Stimulated activated CD4-positive, alpha-beta T cell treated with anti-CD3 and anti-CD28 coated beads, TNF-alpha, amount 100 ng/mL, for 1 hour (primary cell): ENCODE measurements at regions not wholly inside any gene's neighbourhood (a gene's known extent, or its start where the extent isn't known, plus 50 kb on each side); places are given as distances from the start of the nearest gene placed in this dataset.
A peak's percentile ranks its signal among the peaks of the same experiment; 100 is the strongest.

Source experiments
- DNase-seq, 3 donors: peaks; one replicate each; pipeline ENCODE4 v3.0.0-alpha.2; 2020; ENCODE audit warnings: low read depth in 3 of 3, low spot score in 1 of 3

DNA sequence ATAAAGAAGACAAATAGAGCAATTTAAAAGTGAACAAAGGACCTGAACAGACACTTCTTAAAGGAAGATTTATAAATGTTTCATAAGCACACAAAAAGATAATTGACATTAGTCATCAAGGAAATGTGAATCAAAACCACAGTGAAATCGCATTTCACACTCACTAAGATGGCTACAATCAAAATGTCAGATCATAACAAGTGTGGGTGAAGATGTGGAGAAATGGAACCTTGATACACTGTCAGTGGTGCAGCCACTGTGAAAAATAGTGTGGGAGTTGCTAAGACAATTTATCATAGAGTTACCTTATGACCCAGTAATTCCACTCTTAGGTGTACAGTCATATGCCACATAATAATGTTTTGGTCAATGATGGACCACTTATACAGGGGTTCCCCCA lies 54.5 kb upstream of the HTR4 start:
- DNase-seq, result no peak

DNA sequence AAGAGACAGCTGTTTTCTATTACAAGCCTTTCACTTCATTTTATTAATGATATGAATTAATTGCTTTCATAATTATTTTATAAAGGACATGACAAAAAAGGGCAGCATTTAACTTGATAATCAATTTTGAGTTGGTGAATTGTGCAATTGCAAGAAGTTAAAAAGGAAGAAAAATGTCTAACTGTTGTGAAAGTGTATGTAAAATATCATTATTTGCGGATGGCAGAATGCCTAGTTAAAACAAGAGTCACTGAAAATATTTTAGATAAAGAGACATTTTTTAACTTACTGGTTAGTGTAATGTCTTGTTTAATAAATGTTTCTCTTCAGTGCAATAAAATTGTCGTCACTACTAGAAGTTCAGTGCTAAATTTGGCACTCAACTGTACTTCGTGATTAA lies 57.6 kb upstream of the HTR4 start:
- DNase-seq, result no peak

- no peak for DNase-seq
Measured at GRCh38 chr5:148713735-148714508, 59.6 kb upstream of the HTR4 start.

GRCh38 chr5:148716716-148717115 lies 62.4 kb upstream of the HTR4 start:
- no peak for DNase-seq

DNA sequence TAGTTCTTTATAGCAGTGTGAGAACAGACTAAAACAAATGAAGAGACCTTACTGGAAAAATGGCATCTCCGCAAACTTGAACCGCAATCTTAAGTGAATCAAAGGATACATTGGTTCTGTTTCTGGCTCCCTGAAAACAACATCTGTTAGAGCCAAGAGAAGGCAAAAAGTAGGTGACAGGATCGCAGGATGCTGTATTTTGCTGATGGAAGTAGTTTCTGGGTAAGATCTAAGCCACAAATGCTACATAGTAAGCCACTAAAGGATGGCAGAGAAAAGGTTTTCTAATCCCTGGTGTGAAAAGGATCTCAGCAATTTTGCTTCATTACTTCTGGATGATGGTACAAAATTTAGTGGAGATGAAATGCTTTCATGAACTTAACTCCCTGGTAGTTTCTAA lies 63.3 kb upstream of the HTR4 start:
- DNase-seq, result no peak

DNA sequence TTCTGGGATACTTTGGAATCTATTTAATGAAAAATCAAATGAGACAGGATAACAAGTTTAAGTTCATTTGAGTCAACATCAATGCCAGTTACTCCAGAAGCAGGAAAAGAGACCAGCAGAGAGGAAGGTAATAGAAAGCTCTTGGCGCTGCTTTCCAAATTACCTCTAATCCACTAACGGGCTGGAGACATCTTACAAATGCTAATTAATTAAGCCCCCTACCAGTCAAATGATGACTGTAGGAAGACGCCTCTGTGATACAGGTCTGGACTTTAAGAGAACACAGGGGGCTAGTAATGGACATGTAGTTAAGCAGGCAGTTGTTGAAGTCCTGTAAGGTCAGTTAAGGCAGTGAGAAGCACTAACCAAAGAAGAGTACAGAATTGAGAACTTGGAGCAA lies 65.3 kb upstream of the HTR4 start:
- DNase-seq, result no peak

DNA sequence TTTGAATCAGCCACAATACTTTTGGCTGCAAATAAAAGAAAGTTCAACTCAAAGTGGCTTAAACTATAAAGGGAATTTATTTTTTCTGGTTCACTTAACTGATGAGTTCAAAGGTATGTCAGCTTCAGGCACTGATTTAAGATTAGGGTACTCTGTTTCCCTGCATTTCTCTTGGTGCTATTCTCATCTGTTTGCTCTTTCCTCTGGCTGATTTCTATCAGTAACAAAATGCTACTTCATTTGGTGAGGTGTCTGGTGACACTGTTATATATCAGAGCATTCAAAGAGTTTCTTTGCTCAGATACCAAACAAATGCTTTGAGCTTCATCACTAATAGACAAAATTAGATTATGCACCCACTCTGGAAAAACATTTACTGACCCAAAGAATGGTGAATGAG lies 65.9 kb upstream of the HTR4 start:
- no peak for DNase-seq

- DNase-seq, result no peak
Measured at GRCh38 chr5:148723143-148723542, 68.8 kb upstream of the HTR4 start.

GRCh38 chr5:148725675-148726074 lies 71.3 kb upstream of the HTR4 start:
- no peak for DNase-seq

- no peak for DNase-seq
Measured at GRCh38 chr5:148729182-148729581, 74.9 kb upstream of the HTR4 start.

DNA sequence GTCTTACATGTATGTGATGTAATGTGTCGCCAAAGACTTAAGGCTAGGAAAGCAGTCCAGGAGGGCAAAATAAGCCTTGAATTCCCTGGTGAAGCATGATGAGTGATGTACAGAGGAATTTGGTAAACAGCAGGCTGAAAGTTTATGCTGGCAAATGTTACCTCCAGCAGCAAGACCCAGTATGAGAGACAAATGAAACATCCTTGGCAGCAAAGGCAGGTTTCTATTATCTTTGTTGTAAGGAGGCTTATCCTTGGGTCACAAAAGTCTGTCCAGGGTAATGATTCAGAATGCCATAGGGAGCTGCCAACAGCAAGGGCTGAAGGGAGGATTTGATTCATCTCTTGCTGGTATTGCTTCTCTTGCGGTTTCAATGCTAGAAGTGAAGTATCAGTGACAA lies 75.9 kb upstream of the HTR4 start:
- DNase-seq, result no peak

DNA sequence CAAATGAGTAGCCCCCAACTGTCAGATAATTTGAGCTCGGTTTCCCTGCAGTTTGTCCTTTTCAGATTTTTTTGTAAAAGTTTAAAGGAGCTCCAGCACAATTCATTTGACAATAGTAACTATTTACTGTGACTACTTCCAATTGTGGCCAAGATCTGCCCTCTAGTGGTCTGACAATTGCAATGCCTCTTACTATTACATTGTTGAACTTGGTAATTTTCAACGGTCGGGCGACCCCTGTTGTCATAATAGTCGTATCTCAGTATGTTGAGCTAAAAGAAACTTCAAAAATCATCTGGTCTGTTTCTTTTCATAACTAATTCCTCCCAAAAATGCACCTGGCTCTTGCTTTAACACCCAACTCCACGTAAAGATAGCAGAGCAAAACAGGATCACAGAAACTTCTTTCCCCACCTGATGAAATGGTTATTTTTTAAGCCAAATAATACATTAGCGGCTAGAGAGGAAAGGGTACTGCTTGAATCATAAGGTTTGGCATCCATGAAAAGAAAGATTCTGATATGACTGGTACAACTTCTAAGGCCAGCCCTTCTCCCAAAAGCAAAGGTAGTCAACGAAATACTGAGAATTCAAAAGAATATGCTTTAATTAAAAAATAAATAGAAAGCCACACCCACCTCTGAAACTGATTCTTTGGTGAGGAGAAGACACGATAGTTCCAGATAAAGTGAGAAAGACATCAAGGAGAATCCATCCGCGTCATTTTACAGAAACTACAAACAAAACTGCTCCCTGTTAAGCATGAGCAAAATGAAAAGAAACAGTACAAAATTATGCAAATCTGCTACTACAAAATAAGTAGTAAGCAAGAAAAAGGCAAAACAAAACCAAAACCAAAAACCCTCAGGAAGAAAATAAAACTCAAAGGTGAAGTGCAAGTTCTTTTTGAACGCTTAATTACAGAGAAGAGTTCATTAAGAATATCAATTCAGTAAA lies 76.9 kb upstream of the HTR4 start:
- peak; percentile 14 to 32 (median 16) for DNase-seq

DNA sequence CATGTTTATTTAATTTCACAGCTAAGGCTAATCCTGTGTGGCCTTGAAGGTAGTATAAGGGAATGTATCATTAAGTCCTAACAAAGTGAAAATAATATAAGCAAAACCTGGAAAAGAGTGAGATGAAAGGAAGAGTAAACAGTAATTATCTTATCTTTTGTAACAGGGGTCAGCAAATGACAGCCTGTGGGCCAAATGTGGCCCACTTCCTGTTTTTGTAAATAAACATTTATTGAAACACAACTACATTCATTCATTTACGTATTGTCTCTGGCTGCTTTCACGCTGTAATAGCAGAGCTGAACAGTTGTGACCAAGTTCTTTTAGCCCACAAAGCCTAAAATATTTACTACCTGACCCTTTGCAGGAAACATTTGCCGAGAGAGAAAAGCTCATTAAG lies 78.4 kb upstream of the HTR4 start:
- no peak for DNase-seq

GRCh38 chr5:148733601-148734438 lies 79.5 kb upstream of the HTR4 start:
- peak; percentile 28 to 38 (median 33) for DNase-seq

GRCh38 chr5:148734518-148734917 lies 80.2 kb upstream of the HTR4 start:
- DNase-seq, result no peak

DNA sequence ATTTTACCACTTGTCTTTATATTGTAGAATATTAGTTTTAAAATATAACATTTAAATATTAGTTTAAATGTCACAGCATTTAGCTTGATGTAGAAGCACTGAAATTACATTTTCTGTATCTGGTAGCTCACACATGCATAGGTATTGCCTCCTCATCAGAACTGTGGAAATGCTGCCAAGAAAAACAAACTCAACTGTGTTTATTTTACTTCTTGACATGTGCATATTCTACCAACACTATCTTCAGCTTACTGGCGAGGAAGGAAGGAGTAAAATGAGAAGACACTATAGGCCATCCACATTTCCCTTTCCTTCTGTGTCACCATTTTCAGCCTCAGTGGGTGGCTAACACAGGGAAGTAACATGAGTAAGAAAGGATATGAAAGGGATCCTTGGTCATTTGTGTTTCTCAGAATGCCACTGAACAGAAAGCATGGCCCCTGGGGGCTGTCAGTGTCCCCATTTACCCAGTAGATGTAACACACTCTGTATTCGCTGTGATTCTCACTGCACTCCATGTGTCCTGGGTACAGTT lies 81.0 kb upstream of the HTR4 start:
- no peak for DNase-seq

DNA sequence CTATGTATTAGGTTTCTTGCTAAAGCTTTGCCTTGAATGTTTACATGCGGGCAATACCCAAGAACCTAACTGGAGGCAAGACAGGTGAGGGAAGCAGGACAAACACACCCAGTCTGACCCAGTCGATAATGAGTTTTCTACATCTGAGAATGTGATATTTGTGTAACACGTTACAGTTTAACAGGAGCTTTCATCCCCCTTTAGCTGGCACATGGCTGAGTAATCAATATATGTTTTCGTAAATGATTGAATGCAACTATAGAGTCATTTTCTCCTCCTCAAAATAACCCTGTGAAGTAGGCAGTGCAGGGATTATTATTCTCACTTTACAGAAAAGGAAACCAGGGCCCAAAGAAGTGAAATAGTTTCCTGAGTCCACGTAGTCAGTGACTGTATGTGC lies 84.7 kb upstream of the HTR4 start:
- DNase-seq, result no peak

DNA sequence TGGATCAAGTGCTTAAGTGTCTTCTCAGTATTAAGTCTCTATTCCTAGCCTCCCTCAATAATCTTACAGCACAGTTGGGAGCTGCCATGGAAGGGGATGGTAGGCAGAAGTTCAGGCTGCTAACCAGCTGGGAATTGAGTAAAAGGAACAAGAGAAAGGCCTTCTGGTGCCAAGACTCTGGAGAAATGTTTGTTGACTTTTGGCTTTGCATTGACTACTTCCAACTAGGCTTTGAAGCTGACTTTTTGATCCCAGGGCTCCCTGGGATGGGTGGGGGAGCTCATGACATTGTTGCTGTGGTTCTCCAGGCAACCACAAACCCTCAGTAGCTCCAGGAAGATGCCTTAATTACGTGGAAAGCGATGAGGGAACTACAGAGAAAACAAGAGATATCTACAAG lies 85.2 kb upstream of the HTR4 start:
- no peak for DNase-seq

- DNase-seq, result no peak
Measured at GRCh38 chr5:148740079-148740858, 85.9 kb upstream of the HTR4 start.

- no peak for DNase-seq
Measured at GRCh38 chr5:148740966-148741742, 85.3 kb upstream of the ADRB2 start.
